HG03342 (cell line): ENCODE measurements at regions not wholly inside any gene's neighbourhood (a gene's known extent, or its start where the extent isn't known, plus 50 kb on each side); places are given as distances from the start of the nearest gene placed in this dataset.
"Not testable (repeated sequence)": the region's sequence is repeated elsewhere in the genome, so short reads cannot be mapped to it uniquely, and the experiment has no call there.

ENCODE experiments used
- ATAC-seq: cut with Tn5 transposase; IDR thresholded peaks from one replicate; pipeline ENCODE4 v1.9.1; 2021; ENCODE audit warnings: mild to moderate bottlenecking, moderate library complexity; ENCODE audit not compliant: unreplicated experiment

- no peak for ATAC-seq
Measured at GRCh38 chr13:86920961-86921360, 750.2 kb upstream of the SLITRK5 start.

- ATAC-seq, result no peak
Measured at GRCh38 chr13:86922936-86923335, 748.2 kb upstream of the SLITRK5 start.

DNA sequence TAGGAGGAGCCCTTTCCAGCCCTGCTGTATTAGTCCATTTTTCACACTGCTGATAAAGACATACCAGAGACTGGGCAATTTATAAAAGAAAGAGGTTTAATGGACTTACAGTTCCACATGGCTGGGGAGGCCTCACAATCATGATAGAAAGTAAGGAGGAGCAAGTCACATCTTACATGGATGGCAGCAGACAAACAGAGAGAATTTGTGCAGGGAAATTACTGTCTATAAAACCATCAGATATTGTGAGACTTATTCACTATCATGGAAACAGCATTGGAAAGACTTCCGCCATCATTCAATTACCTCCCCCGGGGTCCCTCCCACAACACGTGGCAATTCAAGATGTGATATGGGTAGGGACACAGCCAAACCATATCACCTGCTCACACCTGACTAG lies 744.3 kb upstream of the SLITRK5 start:
- ATAC-seq, result not testable (repeated sequence)

DNA sequence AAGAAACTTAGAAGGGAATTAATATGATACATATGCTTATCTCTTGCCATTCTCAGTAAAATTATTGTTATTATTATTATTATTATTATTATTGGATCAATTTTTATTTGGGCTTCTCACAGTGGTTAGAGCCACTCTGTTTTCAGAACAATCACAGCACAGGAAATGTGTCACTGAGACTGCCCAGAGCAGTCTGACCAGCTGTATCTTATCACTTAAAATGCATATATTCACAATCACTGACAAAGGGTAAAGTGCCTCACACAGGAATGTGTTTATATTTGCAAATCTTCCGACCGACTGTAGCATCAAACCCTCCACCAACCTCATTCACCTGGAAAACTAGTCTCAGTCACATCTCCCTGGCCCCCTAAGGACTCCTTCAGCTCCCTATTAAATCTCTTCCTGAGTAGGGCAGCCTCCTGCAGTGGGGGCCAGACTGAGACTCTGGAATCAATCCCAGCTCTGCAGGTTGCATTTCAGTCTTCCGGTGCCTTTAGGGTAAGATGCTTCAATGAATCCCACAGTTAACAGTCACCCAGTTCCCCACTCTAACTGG lies 738.3 kb upstream of the SLITRK5 start:
- no peak for ATAC-seq

DNA sequence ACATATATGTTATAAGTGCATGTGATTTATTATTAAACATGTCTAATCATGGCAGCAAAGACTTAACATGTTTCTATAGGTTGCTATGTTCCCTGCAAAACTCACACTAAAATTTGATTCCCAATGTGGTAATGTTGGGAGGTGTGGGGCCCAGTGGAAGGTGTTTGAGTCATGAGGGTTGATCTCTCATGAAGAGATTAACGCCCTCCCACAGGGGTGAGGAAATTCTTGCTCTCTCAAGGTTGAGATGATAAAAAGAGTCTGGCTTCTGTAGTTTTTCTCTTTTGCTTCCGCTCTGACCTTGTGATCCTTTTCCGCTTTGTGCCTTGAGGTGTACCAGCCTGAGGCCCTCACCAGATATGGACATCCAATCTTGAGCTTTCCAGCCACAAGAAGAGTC lies 737.5 kb upstream of the SLITRK5 start:
- no peak for ATAC-seq

GRCh38 chr13:86937316-86937715 lies 733.9 kb upstream of the SLITRK5 start:
- no peak for ATAC-seq

DNA sequence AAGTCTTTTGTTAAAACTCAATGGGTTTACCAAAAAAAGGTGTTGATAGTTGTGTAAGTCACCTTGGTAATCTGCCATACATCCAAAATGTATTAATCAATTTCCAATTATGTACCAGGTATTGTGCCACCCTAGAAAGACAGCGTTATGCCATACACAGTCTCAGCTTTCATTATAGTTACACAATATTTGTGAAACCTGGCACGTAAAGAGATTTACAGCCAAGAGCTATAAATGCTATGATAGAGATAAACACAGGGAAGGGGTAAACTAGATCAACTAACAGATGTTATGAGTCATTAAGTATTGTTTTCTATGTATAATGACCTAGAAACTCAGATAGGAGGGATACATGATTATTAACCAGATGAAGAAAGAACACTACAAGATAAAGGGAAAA lies 725.6 kb upstream of the SLITRK5 start:
- ATAC-seq, result no peak

- ATAC-seq, result no peak
Measured at GRCh38 chr13:86946734-86947133, 724.4 kb upstream of the SLITRK5 start.

DNA sequence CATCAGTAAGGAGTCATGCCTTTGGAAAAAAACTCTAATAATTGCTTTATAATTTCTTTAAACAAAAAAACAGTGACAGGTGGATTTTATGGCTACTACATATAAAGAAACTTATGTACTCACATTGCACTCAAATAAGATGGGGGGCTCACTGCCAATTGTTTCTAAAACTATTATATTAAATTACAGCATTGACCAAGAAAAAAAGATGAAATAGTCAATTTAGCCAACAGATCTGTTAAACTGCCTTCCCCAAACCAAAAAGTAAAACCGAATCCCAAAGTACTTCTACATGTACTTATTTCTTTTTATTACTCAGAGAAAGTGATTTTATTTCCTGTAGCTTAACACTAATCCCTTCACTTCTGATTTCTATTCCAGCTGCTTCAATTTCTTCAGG lies 716.8 kb upstream of the SLITRK5 start:
- ATAC-seq, result no peak

GRCh38 chr13:86960876-86961275 lies 710.3 kb upstream of the SLITRK5 start:
- no peak for ATAC-seq

GRCh38 chr13:86974251-86974994 lies 696.7 kb upstream of the SLITRK5 start:
- no peak for ATAC-seq

GRCh38 chr13:86974995-86975328 lies 696.2 kb upstream of the SLITRK5 start:
- no peak for ATAC-seq

GRCh38 chr13:86976521-86977324 lies 694.4 kb upstream of the SLITRK5 start:
- ATAC-seq, result no peak

DNA sequence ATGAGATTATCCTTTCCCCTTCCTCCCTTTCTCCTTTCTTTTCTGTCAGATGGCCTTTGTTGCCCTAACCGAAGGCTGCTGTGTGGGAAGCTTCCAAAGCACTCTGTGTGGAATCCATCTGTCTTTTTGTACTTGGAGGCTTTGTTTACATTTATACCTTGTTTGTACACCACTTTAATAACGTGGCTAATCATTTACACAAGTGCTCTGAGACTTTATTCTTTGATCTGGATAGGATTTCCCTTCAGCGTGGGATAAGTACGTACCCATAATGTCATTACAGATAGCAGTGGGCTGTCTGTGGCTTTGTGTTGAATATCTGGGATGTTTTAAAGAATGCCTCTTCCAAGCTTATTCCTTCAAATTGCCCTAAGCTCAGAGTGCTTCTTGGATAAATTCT lies 684.7 kb upstream of the SLITRK5 start:
- ATAC-seq, result no peak

DNA sequence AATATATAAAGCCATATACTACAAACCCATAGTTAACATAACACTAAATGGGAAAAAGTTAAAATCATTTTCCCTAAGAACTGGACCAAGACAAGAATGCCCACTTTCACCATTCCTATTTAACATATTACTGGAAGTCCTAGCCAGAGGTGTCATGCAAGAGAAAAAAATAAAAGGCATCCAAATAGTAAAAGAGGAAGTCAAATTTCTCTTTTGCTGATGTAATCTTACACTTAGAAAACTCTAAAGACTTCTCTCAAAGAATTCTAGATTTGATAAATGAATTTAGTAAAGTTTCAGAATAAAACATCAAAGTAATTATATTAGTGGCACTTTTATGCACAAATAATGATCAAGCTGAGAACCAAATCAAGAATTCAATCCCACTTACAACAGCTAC lies 678.9 kb upstream of the SLITRK5 start:
- no peak for ATAC-seq

DNA sequence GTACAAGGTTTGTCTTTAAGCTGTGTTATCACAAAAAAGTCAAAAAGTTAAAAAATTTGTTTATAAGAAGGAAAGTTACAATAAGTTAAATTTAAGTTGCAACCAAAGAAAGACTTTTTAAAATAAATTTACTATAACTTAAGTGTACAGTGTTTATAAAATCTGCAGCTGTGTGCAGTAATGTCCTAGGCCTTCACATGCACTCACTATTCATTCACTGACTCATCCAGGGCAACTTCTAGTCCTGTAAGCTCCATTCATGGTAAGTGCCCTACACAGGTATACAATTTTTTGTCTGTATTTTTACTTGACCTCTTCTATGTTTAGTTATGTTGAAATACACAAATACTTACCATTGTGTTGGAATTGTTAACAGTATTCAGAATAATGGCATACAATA lies 667.9 kb upstream of the SLITRK5 start:
- ATAC-seq, result no peak

DNA sequence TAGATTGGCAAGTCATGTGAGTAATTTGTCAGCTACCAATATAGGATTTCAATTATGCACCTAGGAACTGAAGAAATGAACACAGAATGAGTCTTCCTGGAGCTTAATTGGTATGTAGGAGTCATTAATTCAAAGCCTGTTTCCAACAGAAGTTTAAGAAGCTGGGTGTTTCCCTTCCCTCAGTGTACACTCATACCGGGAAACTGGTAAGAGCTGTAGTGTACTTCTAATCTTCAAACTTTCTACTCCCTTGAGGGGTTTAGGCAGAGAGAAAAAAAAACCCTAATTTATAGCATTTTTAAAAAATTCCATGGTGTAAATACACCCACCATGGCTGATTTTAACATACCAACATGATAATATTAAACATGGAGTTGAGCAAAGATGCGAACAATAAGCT lies 665.7 kb upstream of the SLITRK5 start:
- no peak for ATAC-seq

DNA sequence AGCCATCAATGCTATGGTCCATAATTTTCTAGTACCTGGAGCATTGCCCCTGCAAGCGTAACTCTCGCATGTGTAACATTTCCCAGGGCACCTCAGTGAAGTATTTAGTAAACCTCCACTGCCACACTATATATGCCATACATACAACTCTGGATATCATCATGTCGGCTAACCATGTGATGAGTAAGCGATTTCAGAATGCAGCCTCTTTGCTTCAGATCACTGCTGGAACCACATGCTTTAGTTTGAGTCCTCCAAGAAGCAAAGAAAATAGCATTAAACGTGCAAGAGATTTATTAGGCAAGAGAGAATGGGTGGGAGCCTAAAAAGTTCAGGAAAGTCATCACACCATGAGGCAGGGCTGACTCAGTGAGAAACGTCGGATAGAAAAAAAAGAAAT lies 635.6 kb upstream of the SLITRK5 start:
- no peak for ATAC-seq

DNA sequence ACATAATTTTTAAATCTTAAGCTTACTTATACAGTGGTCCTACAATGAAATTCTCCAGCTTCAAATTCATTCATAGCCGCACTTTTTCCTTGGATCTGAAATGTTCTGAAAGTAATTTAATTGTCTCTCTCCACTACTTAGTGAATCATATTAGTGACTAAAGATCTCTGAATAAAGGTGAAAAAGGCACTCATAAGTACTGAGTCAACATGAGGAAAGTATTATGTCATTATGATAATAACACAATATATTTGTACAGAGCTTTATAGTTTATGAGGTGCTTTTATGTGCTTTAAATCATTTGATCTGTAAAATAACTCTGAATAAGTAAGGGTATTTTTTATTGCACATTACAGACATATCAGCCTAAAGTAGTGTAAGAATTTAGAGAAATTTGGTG lies 628.2 kb upstream of the SLITRK5 start:
- ATAC-seq, result no peak

DNA sequence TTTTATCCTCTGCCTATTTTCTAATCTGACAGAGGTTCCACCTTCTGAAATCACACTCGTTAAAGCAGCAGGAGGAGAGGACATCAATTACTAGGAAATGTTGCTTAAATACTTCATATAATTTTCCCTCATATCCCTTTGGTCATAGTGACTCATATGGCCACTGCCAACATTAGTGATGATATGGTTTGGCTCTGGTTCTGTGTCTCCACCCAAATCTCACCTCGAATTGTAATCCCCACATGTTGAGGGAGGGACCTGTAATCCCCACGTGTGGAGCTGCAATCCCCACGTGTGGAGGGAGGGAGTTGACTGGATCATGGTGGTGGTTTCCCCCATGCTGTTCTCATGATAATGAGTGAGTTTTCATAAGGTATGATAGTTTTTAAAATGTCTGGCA lies 618.4 kb upstream of the SLITRK5 start:
- no peak for ATAC-seq

DNA sequence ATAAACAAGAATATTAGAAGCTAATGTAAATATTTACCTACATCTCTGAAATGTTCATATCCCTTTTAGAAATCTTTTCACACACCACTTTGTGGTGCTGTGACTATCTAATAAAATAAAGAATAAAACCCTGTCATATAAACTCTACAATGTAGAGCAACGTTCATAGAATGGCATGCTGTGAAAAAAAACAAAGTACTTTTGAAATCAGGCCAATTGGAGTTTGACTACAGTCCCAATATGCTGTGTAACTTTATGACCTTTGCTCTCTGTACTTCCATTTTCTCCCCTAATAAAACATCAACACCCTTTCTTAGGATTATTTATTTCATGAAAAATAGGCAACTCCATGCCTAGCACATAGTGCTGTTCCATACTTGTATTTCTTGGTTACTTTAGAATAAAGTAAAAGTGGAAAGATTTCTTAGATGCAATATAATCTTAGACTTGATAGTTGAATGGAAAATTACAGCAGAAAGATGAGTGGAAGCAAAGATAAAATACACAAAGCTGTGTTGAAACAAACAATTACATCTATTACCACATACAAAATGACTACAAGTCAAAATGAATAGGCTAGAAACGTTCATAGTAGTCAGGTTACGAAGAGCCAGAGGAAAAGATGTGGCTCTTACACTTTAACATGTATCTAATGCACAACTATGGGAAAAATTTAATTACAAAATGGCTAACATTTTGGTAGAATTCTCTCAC lies 613.2 kb upstream of the SLITRK5 start:
- ATAC-seq, result no peak
